IMR-90 (cell line): ENCODE measurements at regions not wholly inside any gene's neighbourhood (a gene's known extent, or its start where the extent isn't known, plus 50 kb on each side); places are given as distances from the start of the nearest gene placed in this dataset.

Source experiments
- ATAC-seq: fragments of 200-7000 bp; cut with Tn5 transposase; 2 replicates; pipeline ENCODE4 v1.9.1; 2020; ENCODE audit warnings: low read depth, mild to moderate bottlenecking, moderate library complexity
- BruUV-seq: library from RNA; stranded (reverse); fragments of 400-500 nt; replicated peaks from 2 replicates; lab custom pipeline; 2021; lab: Mats Ljungman, UMichigan
- CTCF ChIA-PET: fragments of 300-600 bp; formaldehyde crosslinking; extraction: SDS; loops from one replicate; lab custom pipeline; 2021; ENCODE audit warnings: antibody characterized with exemption; lab: Yijun Ruan, JAX
- POLR2A ChIA-PET: fragments of 300-600 bp; sonication (Branson Sonifier 250); formaldehyde crosslinking; loops from one replicate; lab custom pipeline; 2022; ENCODE audit warnings: antibody characterized with exemption; ENCODE audit not compliant: unreplicated experiment; lab: Charles Lee
- DNase-seq: peaks from one replicate; pipeline ENCODE4 v3.0.0; 2013
- H2AFZ ChIP-seq: replicated peaks from 2 replicates; pipeline ENCODE3; 2013; ENCODE audit warnings: low read length, mild to moderate bottlenecking; ENCODE audit not compliant: poor library complexity
- H2AK5ac ChIP-seq: 2 replicates; pipeline ENCODE4 v1.6.1; 2013; ENCODE audit warnings: low read depth, low read length, inconsistent platforms
- H2AK9ac ChIP-seq: replicated peaks from 2 replicates; pipeline ENCODE3; 2013; ENCODE audit warnings: mild to moderate bottlenecking, low read depth, low read length, moderate library complexity; ENCODE audit not compliant: poor library complexity
- H2BK120ac ChIP-seq: 2 replicates; pipeline ENCODE4 v1.6.1; 2013; ENCODE audit warnings: low read depth, low read length, inconsistent platforms
- H2BK15ac ChIP-seq: 3 replicates; pipeline ENCODE4 v1.6.1; 2013; ENCODE audit warnings: low read depth, low read length, inconsistent platforms
- H2BK20ac ChIP-seq: 2 replicates; pipeline ENCODE4 v1.6.1; 2013; ENCODE audit warnings: low read depth, mild to moderate bottlenecking, inconsistent platforms, low read length, moderate library complexity
- H2BK5ac ChIP-seq: 2 replicates; pipeline ENCODE4 v1.6.1; 2013; ENCODE audit warnings: mild to moderate bottlenecking, low read depth, low read length, inconsistent platforms; ENCODE audit not compliant: poor library complexity, severe bottlenecking
- H3K14ac ChIP-seq: replicated peaks from 2 replicates; pipeline ENCODE4 v1.6.1; 2013; ENCODE audit warnings: low read depth, low read length, inconsistent platforms
- H3K18ac ChIP-seq: 2 replicates; pipeline ENCODE4 v1.6.1; 2013; ENCODE audit warnings: low read depth, low read length, control low read depth
- H3K23ac ChIP-seq: 2 replicates; pipeline ENCODE4 v1.6.1; 2013; ENCODE audit warnings: low read depth, low read length, inconsistent platforms
- H3K27ac ChIP-seq: 2 replicates; pipeline ENCODE4 v1.5.1; 2013; ENCODE audit warnings: mild to moderate bottlenecking, control low read depth, low read length; ENCODE audit not compliant: insufficient read depth
- H3K27me3 ChIP-seq: 2 replicates; pipeline ENCODE4 v1.6.1; 2013; ENCODE audit warnings: low read length; ENCODE audit not compliant: control insufficient read depth, insufficient read depth
- H3K36me3 ChIP-seq: 2 replicates; pipeline ENCODE4 v1.6.1; 2013; ENCODE audit warnings: low read length, mixed read lengths; ENCODE audit not compliant: control insufficient read depth, insufficient read depth
- H3K4ac ChIP-seq: 2 replicates; pipeline ENCODE4 v1.6.1; 2013; ENCODE audit warnings: low read depth, low read length, inconsistent platforms
- H3K4me1 ChIP-seq: 2 replicates; pipeline ENCODE4 v1.6.1; 2013; ENCODE audit warnings: low read length, mixed read lengths; ENCODE audit not compliant: control insufficient read depth, insufficient read depth
- H3K4me2 ChIP-seq: 2 replicates; pipeline ENCODE4 v1.6.1; 2013; ENCODE audit warnings: low read depth, mild to moderate bottlenecking, control low read depth, low read length, moderate library complexity
- H3K4me3 ChIP-seq: 2 replicates; pipeline ENCODE4 v1.5.1; 2013; ENCODE audit warnings: low read depth, mild to moderate bottlenecking, control low read depth, low read length, moderate library complexity; ENCODE audit not compliant: insufficient read depth
- H3K56ac ChIP-seq: 2 replicates; pipeline ENCODE4 v1.6.1; 2013; ENCODE audit warnings: low read length, inconsistent platforms; ENCODE audit not compliant: insufficient read depth; ENCODE audit errors: extremely low read depth
- H3K79me1 ChIP-seq, 2 experiments: 2 replicates each; pipeline ENCODE4 v1.6.1; 2013; ENCODE audit warnings: low read length in 2 of 2, inconsistent platforms in 1 of 2, low read depth in 1 of 2
- H3K9ac ChIP-seq: 2 replicates; pipeline ENCODE4 v1.6.1; 2013; ENCODE audit warnings: low read depth, low read length, control low read depth
- H3K9me1 ChIP-seq: 2 replicates; pipeline ENCODE4 v1.6.1; 2013; ENCODE audit warnings: low read length, inconsistent platforms; ENCODE audit not compliant: insufficient read depth
- H3K9me3 ChIP-seq: 2 replicates; pipeline ENCODE4 v1.6.1; 2013; ENCODE audit warnings: low read length; ENCODE audit not compliant: control insufficient read depth, insufficient read depth
- H4K20me1 ChIP-seq: 2 replicates; pipeline ENCODE4 v1.6.1; 2013; ENCODE audit warnings: low read length, inconsistent platforms; ENCODE audit not compliant: insufficient read depth
- H4K5ac ChIP-seq: 2 replicates; pipeline ENCODE4 v1.6.1; 2013; ENCODE audit warnings: mild to moderate bottlenecking, low read depth, low read length, control low read depth
- H4K8ac ChIP-seq, 2 experiments: 2 replicates each; pipeline ENCODE4 v1.6.1; 2013; ENCODE audit warnings: low read depth in 2 of 2, low read length in 2 of 2, control low read depth in 1 of 2, inconsistent platforms in 1 of 2
- H4K91ac ChIP-seq: 2 replicates; pipeline ENCODE4 v1.6.1; 2013; ENCODE audit warnings: low read depth, low read length, inconsistent platforms; ENCODE audit not compliant: insufficient read depth
- CEBPB ChIP-seq: IDR thresholded peaks from 2 replicates; pipeline ENCODE4 v1.6.1; 2012; ENCODE audit warnings: low read depth, low read length, improper control_type of control experiment
- POLR2A ChIP-seq: IDR thresholded peaks from 2 replicates; pipeline ENCODE4 v1.6.1; 2012; ENCODE audit warnings: mild to moderate bottlenecking, low read depth, low read length
- WGBS, 2 experiments: methylation state at CpG; one replicate each; pipeline versions ENCODE4 v1.1.5 to v1.1.7; 2013; ENCODE audit warnings: missing lambda C conversion rate in 2 of 2; ENCODE audit not compliant: insufficient read length in 1 of 2; ENCODE audit errors: extremely low coverage in 2 of 2; 5-methylcytosine and 5-hydroxymethylcytosine counted together
- dilution Hi-C: fragments of 300-500 bp; cut with HindIII; formaldehyde crosslinking; loops from one replicate; pipeline ENCODE4 v1.14.3; 2018; ENCODE audit warnings: low sequenced_read_pairs; ENCODE audit not compliant: unreplicated experiment
- in situ Hi-C: fragments of 300-500 bp; cut with MboI; formaldehyde crosslinking; loops from 3 replicates; pipeline ENCODE4 v1.14.3; 2019; ENCODE audit warnings: low sequenced_read_pairs, inconsistent platforms, mixed read lengths
- intact Hi-C: fragments of 100-400 bp; cut with micrococcal nuclease; formaldehyde crosslinking; loops from 2 replicates; pipeline ENCODE4 v1.10.0; 2022

- no CpG with 5 or more reads among the region's 4 CpGs for WGBS, 2 experiments
- intact Hi-C loops = no loop called here
- no peak overlapping the region for H4K8ac ChIP-seq
Measured at GRCh38 chr2:145731467-145731866, 1211.5 kb upstream of the ZEB2 start.

More at GRCh38 chr2:145731467-145731866, 1211.5 kb upstream of the ZEB2 start:
- Histone ChIP-seq H2BK15ac (no peak overlapping the region), H3K4me1 (no peaks in the 10 kb centered on the region), H3K9ac (no peak overlapping the region), H2AK5ac (no peak overlapping the region), H4K91ac (no peak overlapping the region), H3K23ac (no peak overlapping the region), H2AFZ (no peak overlapping the region), H3K18ac (no peak overlapping the region), H3K4me3 (no peak overlapping the region), H2BK20ac (no peak overlapping the region), H3K27ac (no peak overlapping the region), H3K9me1 (no peaks in the 10 kb centered on the region), H3K27me3 (no peaks in the 10 kb centered on the region), H3K56ac (no peak overlapping the region), H4K20me1 (no peaks in the 10 kb centered on the region), H2AK9ac (no peak overlapping the region), H3K4ac (no peak overlapping the region), H3K14ac (no peak overlapping the region), H3K4me2 (no peak overlapping the region), H2BK5ac (no peak overlapping the region), H3K79me1 (no peaks in the 10 kb centered on the region), H2BK120ac (no peak overlapping the region), H3K9me3 (no peaks in the 10 kb centered on the region), H3K36me3 (no peaks in the 10 kb centered on the region), H4K5ac (no peak overlapping the region)
- ChIA-PET CTCF (no interaction called here), POLR2A (no interaction called here)
- in situ Hi-C loops = no loop called here
- BruUV-seq = no TSS peak
- no peak for DNase-seq
- 0 out of 2 replicates have a peak, but pooled peaks have one; percentile 28 for TF ChIP-seq CEBPB
- TF ChIP-seq POLR2A = no peak
- ATAC-seq = no peak
- dilution Hi-C loops = no loop called here
